HEK293 (cell line): ENCODE measurements at regions not wholly inside any gene's neighbourhood (a gene's known extent, or its start where the extent isn't known, plus 50 kb on each side); places are given as distances from the start of the nearest gene placed in this dataset.

Experiments used
- ATF2 ChIP-seq: fragments of 450-650 bp; formaldehyde crosslinking; IDR thresholded peaks from 2 replicates; pipeline ENCODE4 v1.5.1; 2016; ENCODE audit warnings: missing biosample characterization, missing genetic modification characterization, low read depth
- CTCF ChIP-seq: fragments of 450-650 bp; formaldehyde crosslinking; IDR thresholded peaks from 2 replicates; pipeline ENCODE4 v1.5.1; 2016; ENCODE audit warnings: missing biosample characterization, missing genetic modification characterization
- KLF10 ChIP-seq: fragments of 450-650 bp; IDR thresholded peaks from 2 replicates; pipeline ENCODE4 v1.5.1; 2018; ENCODE audit warnings: missing biosample characterization, mild to moderate bottlenecking, missing genetic modification characterization
- ZFP69B ChIP-seq: fragments of 450-650 bp; formaldehyde crosslinking; IDR thresholded peaks from 2 replicates; pipeline ENCODE4 v1.5.1; 2016; ENCODE audit warnings: missing biosample characterization, missing genetic modification characterization
- ZNF658 ChIP-seq: fragments of 450-650 bp; formaldehyde crosslinking; IDR thresholded peaks from 2 replicates; pipeline ENCODE4; 2016; ENCODE audit warnings: missing biosample characterization, missing genetic modification characterization
- ZNF768 ChIP-seq: fragments of 450-650 bp; formaldehyde crosslinking; IDR thresholded peaks from 2 replicates; pipeline ENCODE4 v1.5.1; 2018; ENCODE audit warnings: missing biosample characterization, mild to moderate bottlenecking, missing genetic modification characterization
- ZSCAN30 ChIP-seq: fragments of 450-650 bp; IDR thresholded peaks from 2 replicates; pipeline ENCODE4 v1.5.1; 2018; ENCODE audit warnings: missing biosample characterization, mild to moderate bottlenecking, missing genetic modification characterization, moderate library complexity

GRCh38 chr16:51922476-51922875 lies 624.5 kb downstream of the TOX3 start:
- TF ChIP-seq ZNF768 (no peak), KLF10 (tag by site-specific recombination) (no peak), CTCF (tag by site-specific recombination) (no peak), ZFP69B (tag by site-specific recombination) (no peak), ZNF658 (tag by site-specific recombination) (no peak), ATF2 (tag by site-specific recombination) (no peak), ZSCAN30 (tag by site-specific recombination) (no peak)
